Right lobe of liver (tissue), 6 donors: ENCODE measurements at regions not wholly inside any gene's neighbourhood (a gene's known extent, or its start where the extent isn't known, plus 50 kb on each side); places are given as distances from the start of the nearest gene placed in this dataset.
"Not testable (repeated sequence)": the region's sequence is repeated elsewhere in the genome, so short reads cannot be mapped to it uniquely, and the experiment has no call there.

Experiments used
- ATAC-seq, 4 donors: fragments of 200-7000 bp; cut with Tn5 transposase; one replicate each; pipeline ENCODE4 v1.9.1; 2020; ENCODE audit warnings: mild to moderate bottlenecking in 4 of 4, moderate library complexity in 4 of 4
- DNase-seq, 3 donors: peaks; one replicate each; pipeline ENCODE4 v3.0.0-alpha.2; 2020
- H3K27ac ChIP-seq, 3 donors: fragments of 200-600 bp; one replicate each; pipeline ENCODE4 v1.8.0; 2022
- H3K27me3 ChIP-seq, 2 donors: fragments of 200-600 bp; one replicate each; pipeline ENCODE4 v1.8.0; 2022
- H3K36me3 ChIP-seq, 4 donors: fragments of 200-600 bp; sonication (generic) in 1 of 4; one replicate each; pipeline versions ENCODE4 v1.5.1 to v1.8.0; 2017 to 2022; ENCODE audit warnings: control low read depth in 1 of 4
- H3K4me1 ChIP-seq, 4 donors: fragments of 200-600 bp; sonication (generic) in 1 of 4; one replicate each; pipeline versions ENCODE4 v1.5.1 to v1.8.0; 2017 to 2022; ENCODE audit warnings: control low read depth in 1 of 4
- H3K4me3 ChIP-seq, 3 donors: fragments of 200-600 bp; one replicate each; pipeline ENCODE4 v1.8.0; 2022
- H3K9me3 ChIP-seq, 4 donors: fragments of 200-600 bp; sonication (generic) in 1 of 4; one replicate each; pipeline versions ENCODE4 v1.5.1 to v1.8.0; 2017 to 2022; ENCODE audit warnings: control low read depth in 1 of 4
- POLR2A ChIP-seq: fragments of 450-650 bp; IDR thresholded peaks from one replicate; pipeline ENCODE4 v1.6.1; 2017; ENCODE audit warnings: antibody characterized with exemption, mild to moderate bottlenecking
- WGBS: methylation state at CpG from one replicate; pipeline ENCODE4 v1.1.6; 2018; ENCODE audit warnings: low coverage, low lambda C conversion rate; ENCODE audit not compliant: insufficient coverage; ENCODE audit errors: missing lambda C conversion rate; 5-methylcytosine and 5-hydroxymethylcytosine counted together
- intact Hi-C, 2 donors: fragments of 100-400 bp; cut with DNase I; formaldehyde crosslinking; loops; one replicate each; pipeline versions ENCODE4 v1.11.2 to v1.14.1; 2022
- TF ChIP-seq, protein P1 (sequence below), 4 donors: fragments of 200-600 bp in 3 of 4; fragments of 450-650 bp in 1 of 4; IDR thresholded peaks; one replicate each; pipeline versions ENCODE4 v1.5.1 to v1.8.0; 2016 to 2022; ENCODE audit warnings: antibody characterized with exemption in 4 of 4, mild to moderate bottlenecking in 2 of 4
- donor health status: DM: no; HTN: yes; CAD: no.
- donor health status: DM: no; HTN: no; CAD: no.
- donor health status: DM: no; HTN: no; CAD: no.
- donor health status: DM: no; HTN: yes; CAD: no.
- donor health status: DM: no; HTN: yes; CAD: no.

DNA sequence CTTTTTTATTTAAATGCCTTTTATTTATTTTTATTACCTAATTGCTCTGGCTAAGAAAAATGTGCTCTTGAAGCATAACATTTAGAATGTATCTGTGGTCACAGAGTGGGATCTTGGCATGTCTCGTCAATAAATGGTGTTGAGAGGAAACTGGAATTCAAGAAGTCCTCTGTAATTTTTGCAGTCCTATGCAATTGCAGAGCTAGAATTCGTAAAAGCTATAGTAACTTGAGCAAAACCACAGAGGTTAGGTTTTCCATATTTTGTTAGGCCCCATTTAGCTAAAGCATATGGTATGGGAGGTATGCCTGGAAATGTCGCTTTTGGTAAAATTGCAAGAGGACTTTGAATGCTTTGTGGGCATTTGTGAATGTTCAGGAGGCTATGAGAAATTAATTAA, 466.7 kb upstream of the NFIA start:
- H3K4me3 ChIP-seq = no peak overlapping the region
- DNase-seq (no peak), ATAC-seq (no peak)
- TF ChIP-seq, protein P1, sequence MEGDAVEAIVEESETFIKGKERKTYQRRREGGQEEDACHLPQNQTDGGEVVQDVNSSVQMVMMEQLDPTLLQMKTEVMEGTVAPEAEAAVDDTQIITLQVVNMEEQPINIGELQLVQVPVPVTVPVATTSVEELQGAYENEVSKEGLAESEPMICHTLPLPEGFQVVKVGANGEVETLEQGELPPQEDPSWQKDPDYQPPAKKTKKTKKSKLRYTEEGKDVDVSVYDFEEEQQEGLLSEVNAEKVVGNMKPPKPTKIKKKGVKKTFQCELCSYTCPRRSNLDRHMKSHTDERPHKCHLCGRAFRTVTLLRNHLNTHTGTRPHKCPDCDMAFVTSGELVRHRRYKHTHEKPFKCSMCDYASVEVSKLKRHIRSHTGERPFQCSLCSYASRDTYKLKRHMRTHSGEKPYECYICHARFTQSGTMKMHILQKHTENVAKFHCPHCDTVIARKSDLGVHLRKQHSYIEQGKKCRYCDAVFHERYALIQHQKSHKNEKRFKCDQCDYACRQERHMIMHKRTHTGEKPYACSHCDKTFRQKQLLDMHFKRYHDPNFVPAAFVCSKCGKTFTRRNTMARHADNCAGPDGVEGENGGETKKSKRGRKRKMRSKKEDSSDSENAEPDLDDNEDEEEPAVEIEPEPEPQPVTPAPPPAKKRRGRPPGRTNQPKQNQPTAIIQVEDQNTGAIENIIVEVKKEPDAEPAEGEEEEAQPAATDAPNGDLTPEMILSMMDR (IDR thresholded peaks at IDR 0.05) = no peak
- no peak for TF ChIP-seq POLR2A
- 71% methylated on average over 3 of the region's 3 CpGs for WGBS
- no peaks in the 10 kb centered on the region for H3K9me3 ChIP-seq
- intact Hi-C loops = no loop called here
- H3K36me3 ChIP-seq = no peaks in the 10 kb centered on the region
- no peaks in the 10 kb centered on the region for H3K4me1 ChIP-seq
- no peaks in the 10 kb centered on the region for H3K27me3 ChIP-seq
- no peak overlapping the region for H3K27ac ChIP-seq

DNA sequence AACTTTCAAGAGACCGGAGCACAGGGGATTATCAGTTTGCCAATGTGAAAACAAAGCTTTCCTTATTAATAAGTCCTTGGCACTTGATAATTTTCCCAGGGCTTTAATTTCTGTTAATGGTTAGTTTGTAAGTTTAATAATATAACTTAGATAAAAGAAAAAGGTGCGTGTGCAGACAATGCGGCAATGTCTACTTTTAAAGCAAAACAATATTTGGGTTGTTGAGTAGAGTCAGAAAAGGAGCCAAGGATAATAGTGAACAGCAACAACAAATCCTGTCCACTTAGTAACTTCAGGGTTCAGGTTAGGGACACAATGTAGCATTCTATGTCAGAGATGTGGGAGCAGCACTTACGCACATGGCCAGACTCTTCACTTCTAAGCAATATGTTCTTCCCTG, 469.6 kb upstream of the NFIA start:
- no peak for DNase-seq
- no peaks in the 10 kb centered on the region for H3K36me3 ChIP-seq
- 85% methylated on average over 4 of the region's 4 CpGs for WGBS
- H3K4me1 ChIP-seq = no peaks in the 10 kb centered on the region
- H3K27ac ChIP-seq = no peak overlapping the region
- H3K27me3 ChIP-seq = no peaks in the 10 kb centered on the region
- no peaks in the 10 kb centered on the region for H3K9me3 ChIP-seq
- TF ChIP-seq, protein P1 (IDR thresholded peaks at IDR 0.05) = no peak
- TF ChIP-seq POLR2A = no peak
- H3K4me3 ChIP-seq = no peak overlapping the region
- ATAC-seq = no peak
- intact Hi-C loops = no loop called here

DNA sequence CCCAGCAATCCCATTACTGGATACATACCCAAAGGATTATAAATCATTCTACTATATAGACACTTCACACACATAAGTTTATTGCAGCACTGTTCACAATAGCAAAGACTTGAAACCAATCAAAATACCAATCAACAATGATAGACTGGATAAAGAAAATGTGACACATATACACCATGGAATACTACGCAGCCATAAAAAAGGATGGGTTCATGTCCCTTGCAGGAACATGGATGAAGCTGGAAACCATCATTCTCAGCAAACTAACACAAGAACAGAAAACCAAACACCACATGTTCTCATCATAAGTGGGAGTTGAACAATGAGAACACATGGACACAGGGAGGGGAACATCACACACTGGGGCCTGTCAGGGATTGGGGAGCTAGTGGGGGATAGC, 475.4 kb upstream of the NFIA start:
- H3K9me3 ChIP-seq, H3K36me3 ChIP-seq, H3K4me3 ChIP-seq, H3K27ac ChIP-seq, H3K4me1 ChIP-seq, ATAC-seq, H3K27me3 ChIP-seq, DNase-seq, intact Hi-C loops: not testable (repeated sequence)
- 86% methylated on average over 1 of the region's 1 CpG for WGBS

DNA sequence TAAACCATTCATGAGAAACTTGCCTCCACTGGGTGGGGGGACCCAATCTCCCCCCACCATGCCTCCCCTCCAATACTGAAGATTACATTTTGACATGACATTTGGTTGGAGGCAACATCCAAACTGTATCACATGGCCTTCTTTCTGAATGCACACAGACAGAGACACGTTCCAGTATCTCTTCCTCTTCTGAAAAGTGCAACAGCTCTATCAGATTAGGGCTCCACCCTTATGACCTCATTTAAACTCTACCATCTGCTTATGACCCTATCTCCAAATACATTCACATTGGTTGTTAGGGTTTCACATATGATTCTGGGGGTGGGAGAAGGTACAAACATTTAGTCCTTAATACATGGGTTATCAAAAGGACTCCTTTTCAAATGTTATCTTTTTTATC, 481.8 kb upstream of the NFIA start:
- Histone ChIP-seq H3K9me3 (no peaks in the 10 kb centered on the region), H3K36me3 (no peaks in the 10 kb centered on the region), H3K27ac (no peak overlapping the region), H3K4me1 (no peaks in the 10 kb centered on the region), H3K27me3 (no peaks in the 10 kb centered on the region), H3K4me3 (no peak overlapping the region)
- ATAC-seq = peak in 1 of 4 donors; percentile 27
- intact Hi-C loops = no loop called here
- DNase-seq = no peak
- WGBS = 0% methylated on average over 1 of the region's 1 CpG
- TF ChIP-seq POLR2A = no peak
- TF ChIP-seq, protein P1 (IDR thresholded peaks at IDR 0.05) = no peak

DNA sequence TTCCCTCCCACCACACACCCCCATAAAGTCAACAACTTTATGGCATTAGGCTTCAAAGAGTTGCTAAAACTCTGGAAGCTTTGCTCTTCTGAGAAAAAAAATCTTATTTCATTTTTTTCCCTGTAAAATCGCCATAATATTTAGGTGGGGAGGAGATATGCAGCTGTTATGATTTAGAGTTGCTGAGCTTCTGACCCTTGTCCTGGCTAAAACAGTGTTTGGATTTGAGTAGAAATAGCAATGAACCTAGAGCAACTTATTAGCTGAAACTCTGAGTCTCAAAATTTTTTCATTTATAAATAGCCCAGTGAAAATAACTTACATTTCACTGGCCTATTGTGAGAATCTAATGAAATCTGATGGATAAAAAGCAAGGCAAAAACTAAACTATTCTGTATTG, 482.8 kb upstream of the NFIA start:
- H3K36me3 ChIP-seq = no peaks in the 10 kb centered on the region
- no peaks in the 10 kb centered on the region for H3K4me1 ChIP-seq
- H3K27me3 ChIP-seq = no peaks in the 10 kb centered on the region
- intact Hi-C loops = no loop called here
- no peak overlapping the region for H3K27ac ChIP-seq
- TF ChIP-seq POLR2A = no peak
- TF ChIP-seq, protein P1 (IDR thresholded peaks at IDR 0.05) = no peak
- no peak for ATAC-seq
- DNase-seq = no peak
- no peaks in the 10 kb centered on the region for H3K9me3 ChIP-seq
- WGBS = 63% methylated on average over 1 of the region's 1 CpG
- H3K4me3 ChIP-seq = no peak overlapping the region
